ENCODE measurements at regions not wholly inside any gene's neighbourhood (a gene's known extent, or its start where the extent isn't known, plus 50 kb on each side); places are given as distances from the start of the nearest gene placed in this dataset.

- no peak for DNase-seq
Measured at GRCh38 chr4:58679886-58680285, 1569.7 kb upstream of the IGFBP7 start.

- no peak for DNase-seq
Measured at GRCh38 chr4:58679051-58679450, 1568.9 kb upstream of the IGFBP7 start.

GRCh38 chr4:58669783-58670182, 1559.6 kb upstream of the IGFBP7 start:
- no peak for DNase-seq

- no peak for DNase-seq
Measured at GRCh38 chr4:58665649-58666048, 1555.5 kb upstream of the IGFBP7 start.

GRCh38 chr4:58658701-58659100, 1548.5 kb upstream of the IGFBP7 start:
- peak; percentile 13 for DNase-seq

GRCh38 chr4:58653251-58653650, 1543.1 kb upstream of the IGFBP7 start:
- DNase-seq = no peak

- no peak for DNase-seq
Measured at GRCh38 chr4:58649226-58649625, 1539.0 kb upstream of the IGFBP7 start.

GRCh38 chr4:58646126-58646525, 1535.9 kb upstream of the IGFBP7 start:
- no peak for DNase-seq

- no peak for DNase-seq
Measured at GRCh38 chr4:58644549-58644948, 1534.4 kb upstream of the IGFBP7 start.

- DNase-seq = no peak
Measured at GRCh38 chr4:58636381-58636780, 1526.2 kb upstream of the IGFBP7 start.

GRCh38 chr4:58617226-58617625, 1507.0 kb upstream of the IGFBP7 start:
- DNase-seq = no peak

- DNase-seq = no peak
Measured at GRCh38 chr4:58611012-58611411, 1500.8 kb upstream of the IGFBP7 start.

- no peak for DNase-seq
Measured at GRCh38 chr4:58606303-58606702, 1496.1 kb upstream of the IGFBP7 start.

- DNase-seq = no peak
Measured at GRCh38 chr4:58603951-58604350, 1493.8 kb upstream of the IGFBP7 start.

- DNase-seq = no peak
Measured at GRCh38 chr4:58602731-58603359, 1492.7 kb upstream of the IGFBP7 start.

GRCh38 chr4:58602022-58602421, 1491.8 kb upstream of the IGFBP7 start:
- no peak for DNase-seq

- no peak for DNase-seq
Measured at GRCh38 chr4:58600290-58600689, 1490.1 kb upstream of the IGFBP7 start.

GRCh38 chr4:58590722-58591121, 1480.5 kb upstream of the IGFBP7 start:
- DNase-seq = no peak

GRCh38 chr4:58587856-58588255, 1477.7 kb upstream of the IGFBP7 start:
- no peak for DNase-seq

- DNase-seq = no peak
Measured at GRCh38 chr4:58566260-58566659, 1456.1 kb upstream of the IGFBP7 start.

GRCh38 chr4:58564695-58565475, 1454.7 kb upstream of the IGFBP7 start:
- no peak for DNase-seq

- DNase-seq = no peak
Measured at GRCh38 chr4:58561170-58561569, 1451.0 kb upstream of the IGFBP7 start.

GRCh38 chr4:58560736-58561135, 1450.6 kb upstream of the IGFBP7 start:
- DNase-seq = no peak

GRCh38 chr4:58553679-58554078, 1443.5 kb upstream of the IGFBP7 start:
- no peak for DNase-seq

GRCh38 chr4:58553031-58553430, 1442.8 kb upstream of the IGFBP7 start:
- no peak for DNase-seq

All from midbrain (tissue), 1 donor.